NCI-H2227 treated with DMSO at 0.1 percent for 48 hours (cell line): ENCODE measurements at regions not wholly inside any gene's neighbourhood (a gene's known extent, or its start where the extent isn't known, plus 50 kb on each side); places are given as distances from the start of the nearest gene placed in this dataset.

Source experiments
- DNase-seq: peaks from one replicate; lab custom pipeline; 2025; lab: John Stamatoyannopoulos, UW

DNA sequence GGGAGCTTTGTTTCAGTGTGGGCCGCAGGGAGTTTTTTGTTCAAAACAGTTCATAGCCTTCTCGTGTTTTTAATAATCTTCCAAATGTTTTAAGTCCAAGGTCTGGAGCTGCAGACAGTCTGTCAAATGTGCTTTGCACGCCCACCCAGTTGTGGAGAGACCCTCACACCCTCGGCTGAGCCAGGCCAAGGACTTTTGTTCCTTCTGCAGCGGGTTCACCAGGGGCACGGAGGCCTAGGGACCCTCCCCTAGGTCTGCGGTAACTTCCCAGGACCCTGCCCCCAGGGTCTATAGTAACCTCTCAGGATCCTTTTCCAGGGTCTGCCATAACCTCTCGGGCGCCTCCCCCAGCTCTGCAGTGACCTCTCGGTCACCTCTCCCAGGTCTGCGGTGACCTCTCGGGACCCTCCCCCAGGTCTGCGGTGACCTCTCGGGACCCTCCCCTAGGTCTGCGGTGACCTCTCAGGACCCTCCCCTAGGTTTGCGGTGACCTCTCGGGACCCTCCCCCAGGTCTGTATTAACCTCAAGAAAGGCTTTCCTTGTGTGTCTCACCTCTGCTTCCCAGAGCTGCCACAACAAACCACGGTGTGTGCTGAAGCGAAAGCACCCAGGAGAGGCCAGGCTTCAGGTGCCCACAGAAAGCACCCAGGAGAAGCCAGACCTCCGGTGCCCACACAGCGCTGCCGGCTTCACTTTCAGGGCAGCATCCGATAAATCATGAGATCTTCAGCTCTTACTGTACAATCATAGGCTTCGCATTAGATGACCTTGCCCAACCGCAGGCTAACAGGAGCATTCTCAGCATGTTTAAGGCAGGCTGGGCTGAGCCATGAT, 301.9 kb upstream of the SALL3 start:
- no peak for DNase-seq

DNA sequence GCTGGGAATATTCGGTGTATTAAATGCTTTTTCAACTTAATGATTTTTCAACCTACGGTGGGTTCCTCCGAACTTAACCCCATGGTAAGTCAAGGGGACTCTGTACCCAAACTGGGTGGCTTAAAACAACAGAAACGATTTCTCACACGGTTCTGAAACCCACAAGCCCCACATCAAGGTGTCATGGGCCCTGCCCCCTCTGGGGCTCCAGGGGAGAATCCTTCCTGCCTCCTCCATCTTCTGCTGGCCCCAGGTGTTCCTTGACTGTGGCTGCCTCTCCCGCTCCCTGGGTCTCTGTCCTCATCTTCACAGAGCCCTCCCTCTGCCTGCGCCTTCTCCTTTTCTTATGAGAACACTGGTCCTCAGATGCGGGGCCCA, 301.3 kb upstream of the SALL3 start:
- no peak for DNase-seq

GRCh38 chr18:78679031-78679430, 300.6 kb upstream of the SALL3 start:
- DNase-seq: no peak

DNA sequence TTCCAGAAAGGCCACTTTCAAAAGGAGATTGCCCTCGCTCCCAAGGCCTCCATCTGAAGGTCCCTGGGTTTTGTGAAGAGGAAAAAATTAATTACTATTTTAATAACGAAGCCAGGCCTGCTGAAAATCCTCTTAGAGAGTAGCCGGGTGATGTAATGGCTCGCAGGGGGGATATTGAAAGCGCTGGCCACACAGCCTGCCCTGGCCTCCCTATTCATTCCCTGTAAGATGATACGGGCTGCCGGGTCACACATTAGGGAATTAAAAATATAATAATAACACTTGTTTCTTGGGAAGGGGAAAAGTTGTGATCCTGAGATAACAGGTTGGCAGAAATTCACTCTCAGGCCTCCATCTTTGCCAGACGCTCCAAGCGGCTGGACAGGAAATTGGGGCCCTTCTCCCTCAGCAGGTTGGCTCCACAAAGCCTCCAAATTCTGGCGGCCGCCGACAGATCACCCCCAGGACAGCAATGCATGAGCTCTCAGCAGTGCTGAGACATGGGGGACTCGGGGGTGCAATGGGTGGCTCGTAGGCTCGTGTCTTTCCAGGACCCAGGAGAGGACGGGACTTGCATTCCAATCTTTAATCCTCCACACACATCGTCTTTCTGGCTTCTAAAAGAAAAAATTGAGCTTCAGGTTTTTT, 299.9 kb upstream of the SALL3 start:
- no peak for DNase-seq

DNA sequence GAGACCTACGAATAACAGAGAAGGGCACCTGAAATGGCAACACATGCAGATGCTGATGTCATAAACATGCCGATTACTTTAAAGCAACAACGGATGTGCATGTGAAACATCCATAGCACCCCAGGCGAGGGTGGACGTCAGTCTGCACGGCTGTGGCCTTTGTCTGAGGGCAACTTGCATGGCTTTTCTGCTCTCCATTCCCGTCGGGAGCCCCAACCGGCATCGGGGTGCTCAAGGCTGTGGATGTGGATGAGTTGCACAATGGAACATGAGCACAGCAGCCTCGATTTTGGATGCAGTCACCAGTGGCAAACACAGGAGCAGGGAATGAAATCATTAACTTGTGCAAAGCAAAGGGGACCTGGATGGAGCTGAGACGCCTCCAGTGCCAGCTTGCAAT, 298.2 kb upstream of the SALL3 start:
- DNase-seq: no peak

- DNase-seq: no peak
Measured at GRCh38 chr18:78681934-78682333, 297.7 kb upstream of the SALL3 start.

GRCh38 chr18:78682716-78683115, 296.9 kb upstream of the SALL3 start:
- no peak for DNase-seq

- no peak for DNase-seq
Measured at GRCh38 chr18:78683191-78684010, 296.2 kb upstream of the SALL3 start.

GRCh38 chr18:78685250-78685979, 294.2 kb upstream of the SALL3 start:
- no peak for DNase-seq

DNA sequence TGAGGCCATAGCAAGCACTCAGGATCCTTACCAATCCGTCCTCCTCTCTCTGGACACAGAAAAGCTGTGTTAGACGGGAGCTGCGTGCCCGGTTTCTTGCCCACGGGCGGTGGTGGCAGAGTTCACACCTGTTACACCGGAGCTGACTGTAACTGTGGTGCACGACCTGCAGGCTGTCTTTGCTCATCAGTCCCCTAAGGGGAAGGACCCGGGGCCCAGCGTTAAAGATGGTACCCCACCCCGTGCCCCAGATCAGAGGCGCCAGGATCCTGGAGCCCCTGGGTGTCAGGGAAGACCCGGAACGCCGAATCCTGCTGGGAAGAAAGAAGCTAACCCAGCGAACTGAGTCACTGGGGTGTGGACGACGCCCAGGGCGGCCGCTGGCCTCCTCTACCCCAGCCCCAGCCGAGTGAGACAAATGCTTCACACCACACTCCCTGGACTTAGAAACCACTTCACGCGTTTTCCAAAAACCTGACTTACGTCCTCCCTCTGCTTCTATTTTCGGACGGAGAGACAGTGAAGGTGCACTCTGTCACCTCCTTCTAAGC, 293.6 kb upstream of the SALL3 start:
- DNase-seq: no peak

- no peak for DNase-seq
Measured at GRCh38 chr18:78686976-78687685, 292.5 kb upstream of the SALL3 start.

DNA sequence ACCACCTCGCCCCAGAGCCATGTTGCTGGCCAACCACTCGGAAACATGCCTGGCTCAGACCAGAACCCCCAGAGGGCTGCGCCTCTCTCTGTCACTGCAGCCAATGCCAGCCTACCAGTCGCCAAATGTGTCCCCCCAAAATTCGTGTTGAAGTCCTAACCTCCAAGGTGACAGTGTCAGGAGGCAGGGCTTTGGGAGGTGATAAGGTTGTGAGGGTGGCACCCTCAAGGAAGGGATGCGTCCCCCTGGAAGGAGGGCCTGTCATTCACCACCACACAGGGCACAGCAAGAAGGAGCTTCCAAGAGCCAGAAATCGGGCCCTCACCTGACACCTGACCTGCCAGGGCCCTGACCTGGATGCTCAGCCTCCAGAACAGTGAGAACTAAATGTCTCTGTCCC, 291.9 kb upstream of the SALL3 start:
- no peak for DNase-seq

GRCh38 chr18:78688249-78688648, 291.4 kb upstream of the SALL3 start:
- no peak for DNase-seq

- no peak for DNase-seq
Measured at GRCh38 chr18:78688916-78689315, 290.7 kb upstream of the SALL3 start.

GRCh38 chr18:78689606-78690005, 290.0 kb upstream of the SALL3 start:
- DNase-seq: no peak

GRCh38 chr18:78692105-78692504, 287.5 kb upstream of the SALL3 start:
- DNase-seq: no peak

DNA sequence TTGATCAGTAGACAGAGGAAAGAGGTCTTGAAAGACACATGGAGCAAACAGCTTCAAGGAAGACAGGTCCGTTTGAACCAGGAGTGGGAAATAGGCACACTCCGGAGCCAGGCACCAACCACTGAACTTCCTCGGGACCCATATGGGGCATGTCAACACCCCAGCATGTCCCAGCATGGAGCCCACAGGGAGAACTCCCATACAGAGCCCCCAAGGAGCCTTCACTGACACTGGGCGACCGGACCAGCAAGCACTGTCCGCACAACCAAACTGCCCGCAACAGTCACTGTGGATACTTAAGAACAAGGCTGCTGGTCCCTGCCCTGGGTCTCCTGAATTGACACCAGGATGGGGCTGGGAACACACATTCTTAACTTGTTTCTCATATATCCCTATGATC, 286.2 kb upstream of the SALL3 start:
- no peak for DNase-seq

DNA sequence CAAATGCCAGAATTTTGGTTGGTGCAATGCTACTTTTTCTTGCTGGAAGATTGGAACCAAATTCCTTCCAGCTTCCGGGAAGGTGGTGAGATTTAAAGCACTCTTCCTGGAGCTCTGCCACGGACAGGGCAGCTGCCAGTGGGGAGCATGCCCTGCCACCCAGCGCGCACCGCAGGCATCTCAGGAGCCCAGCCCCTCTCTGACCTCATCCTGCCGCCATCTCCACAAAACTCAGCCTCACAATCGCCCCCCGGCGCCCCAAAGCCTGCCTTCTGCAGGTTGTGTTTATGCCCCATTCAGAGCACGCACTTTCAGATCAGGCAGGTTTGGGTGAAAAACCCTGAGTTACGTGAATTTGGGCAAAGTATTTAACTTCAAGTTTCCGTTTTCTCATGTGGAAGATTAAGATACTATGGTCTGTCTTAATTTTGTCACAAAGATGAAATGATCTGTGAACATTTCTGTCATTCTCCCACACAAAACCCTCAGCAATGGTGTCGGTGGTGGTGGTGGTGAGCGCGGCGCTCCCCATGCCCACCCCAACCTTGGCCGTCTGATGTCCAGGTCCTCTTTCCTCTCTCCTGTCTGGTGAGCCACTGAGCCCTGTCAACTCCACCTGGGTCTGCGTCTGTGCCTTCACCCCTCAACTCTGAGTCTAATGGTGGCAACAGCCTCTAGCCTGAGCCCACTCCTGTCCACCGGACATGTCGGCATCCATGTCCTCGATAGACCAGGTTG, 282.8 kb upstream of the SALL3 start:
- no peak for DNase-seq

DNA sequence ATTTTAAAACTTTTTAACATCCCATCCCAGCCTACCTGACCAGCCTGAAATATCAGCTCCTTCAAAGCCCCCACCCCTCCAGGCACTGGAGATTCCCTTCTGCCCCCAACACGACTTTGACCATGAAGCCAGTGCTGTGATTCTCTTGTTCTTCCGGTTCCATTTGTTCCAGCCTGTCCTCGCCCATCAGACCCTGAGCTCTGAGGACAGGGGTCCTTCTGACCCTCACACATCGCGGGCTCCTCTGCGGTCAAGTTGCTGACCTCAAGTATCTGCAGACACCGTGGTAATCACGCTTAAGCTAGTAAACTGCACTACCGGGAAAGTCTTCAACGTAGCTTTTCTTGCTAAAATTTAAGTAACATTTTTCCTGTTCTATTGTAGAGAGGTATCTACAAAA, 282.2 kb upstream of the SALL3 start:
- no peak for DNase-seq

DNA sequence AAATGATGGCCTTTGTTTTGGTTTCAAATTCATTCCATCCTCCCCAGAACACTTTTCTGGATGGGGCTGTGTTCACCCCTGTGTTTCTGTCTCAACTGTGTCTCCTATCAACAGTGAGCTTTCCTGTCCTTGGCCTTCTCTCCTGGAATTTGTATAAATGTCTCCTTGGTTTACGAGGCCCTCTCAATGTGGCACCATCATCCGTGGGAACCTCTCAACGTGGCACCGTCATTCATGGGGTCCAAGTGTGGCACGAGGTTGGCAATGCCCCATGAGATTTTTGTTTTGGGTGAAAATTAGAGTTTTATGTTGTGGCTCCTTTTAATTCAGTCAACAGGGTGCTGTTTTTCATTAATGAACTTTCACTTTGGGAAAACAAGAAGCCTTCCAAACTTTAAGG, 280.7 kb upstream of the SALL3 start:
- no peak for DNase-seq

DNA sequence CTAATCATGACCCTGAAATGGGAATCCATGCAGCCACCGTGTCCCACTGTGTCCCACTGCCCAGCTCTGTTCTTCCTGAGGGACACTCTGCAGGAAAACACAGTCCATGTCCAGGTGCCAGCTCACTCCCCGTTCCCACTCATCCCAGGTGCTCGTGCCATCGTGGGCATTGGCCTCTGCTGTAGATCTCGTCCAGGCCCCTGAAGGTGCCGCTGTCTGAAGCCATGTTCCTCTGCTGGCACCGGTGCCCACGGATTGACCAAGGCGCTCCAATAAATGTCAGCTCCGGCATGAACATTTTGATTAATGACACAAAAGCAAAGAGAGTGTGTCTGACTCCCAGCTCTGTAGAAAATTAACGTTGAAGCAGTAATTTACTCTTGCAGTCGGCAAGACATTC, 280.1 kb upstream of the SALL3 start:
- no peak for DNase-seq
